OCI-LY3 (cell line): ENCODE measurements at regions not wholly inside any gene's neighbourhood (a gene's known extent, or its start where the extent isn't known, plus 50 kb on each side); places are given as distances from the start of the nearest gene placed in this dataset.
"Not testable (repeated sequence)": the region's sequence is repeated elsewhere in the genome, so short reads cannot be mapped to it uniquely, and the experiment has no call there.

Source experiments
- CTCF ChIP-seq: fragments of 200-600, 300-600 bp; sonication (generic); IDR thresholded peaks from 2 replicates; pipeline ENCODE4 v1.5.1; 2014; ENCODE audit warnings: antibody characterized with exemption, low read length, low read depth
- EZH2phosphoT487 ChIP-seq: fragments of 200-600 bp; shearing (Covaris generic); IDR thresholded peaks from 2 replicates; pipeline ENCODE4 v1.6.1; 2018; ENCODE audit warnings: antibody characterized with exemption, mixed run types, low read depth

DNA sequence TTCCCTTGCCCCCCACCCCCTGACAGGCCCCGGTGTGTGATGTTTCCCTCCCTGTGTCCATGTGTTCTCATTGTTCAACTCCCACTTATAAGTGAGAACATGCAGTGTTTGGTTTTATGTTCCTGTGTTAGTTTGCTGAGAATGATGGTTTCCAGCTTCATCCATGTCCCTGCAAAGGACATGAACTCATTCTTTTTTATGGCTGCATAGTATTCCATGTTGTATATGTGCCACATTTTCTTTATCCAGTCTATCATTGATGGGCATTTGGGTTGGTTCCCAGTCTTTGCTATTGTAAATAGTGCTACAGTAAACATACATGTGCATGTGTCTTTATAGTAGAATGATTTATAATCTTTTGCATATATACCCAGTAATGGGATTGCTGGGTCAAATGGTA is 287.4 kb downstream of the UTRN start:
- TF ChIP-seq CTCF, EZH2phosphoT487: not testable (repeated sequence)
